ENCODE measurements at regions not wholly inside any gene's neighbourhood (a gene's known extent, or its start where the extent isn't known, plus 50 kb on each side); places are given as distances from the start of the nearest gene placed in this dataset.

GRCh38 chr14:87483271-87484260, 509.4 kb downstream of the GALC start:
- 73% methylated on average over 8 of the region's 8 CpGs for WGBS
- H3K4me3 ChIP-seq (ENCODE audit: low read depth in 1 of 3, low read length in 3 of 3): no peak overlapping the region
- no peaks in the 10 kb centered on the region for H3K36me3 ChIP-seq (ENCODE audit: control insufficient read depth in 4 of 4, insufficient read depth in 3 of 4, low read depth in 1 of 4, low read length in 3 of 4)
- no peak for DNase-seq (ENCODE audit: low spot score)
- H3K9me3 ChIP-seq (ENCODE audit: control insufficient read depth in 4 of 4, low read length in 3 of 4): no peaks in the 10 kb centered on the region
- TF ChIP-seq RAD21 (IDR thresholded peaks at IDR 0.05): no peak
- no peak for TF ChIP-seq GABPA (IDR thresholded peaks at IDR 0.05 in 1 of 2, conservative IDR thresholded peaks at IDR 0.05 in 1 of 2)
- no peak for TF ChIP-seq RXRA (IDR thresholded peaks at IDR 0.05)
- TF ChIP-seq JUND (IDR thresholded peaks at IDR 0.05): no peak
- no peak for TF ChIP-seq YY1 (IDR thresholded peaks at IDR 0.05)
- no peak for TF ChIP-seq HNF4A (conservative IDR thresholded peaks at IDR 0.05)
- TF ChIP-seq, protein P1, sequence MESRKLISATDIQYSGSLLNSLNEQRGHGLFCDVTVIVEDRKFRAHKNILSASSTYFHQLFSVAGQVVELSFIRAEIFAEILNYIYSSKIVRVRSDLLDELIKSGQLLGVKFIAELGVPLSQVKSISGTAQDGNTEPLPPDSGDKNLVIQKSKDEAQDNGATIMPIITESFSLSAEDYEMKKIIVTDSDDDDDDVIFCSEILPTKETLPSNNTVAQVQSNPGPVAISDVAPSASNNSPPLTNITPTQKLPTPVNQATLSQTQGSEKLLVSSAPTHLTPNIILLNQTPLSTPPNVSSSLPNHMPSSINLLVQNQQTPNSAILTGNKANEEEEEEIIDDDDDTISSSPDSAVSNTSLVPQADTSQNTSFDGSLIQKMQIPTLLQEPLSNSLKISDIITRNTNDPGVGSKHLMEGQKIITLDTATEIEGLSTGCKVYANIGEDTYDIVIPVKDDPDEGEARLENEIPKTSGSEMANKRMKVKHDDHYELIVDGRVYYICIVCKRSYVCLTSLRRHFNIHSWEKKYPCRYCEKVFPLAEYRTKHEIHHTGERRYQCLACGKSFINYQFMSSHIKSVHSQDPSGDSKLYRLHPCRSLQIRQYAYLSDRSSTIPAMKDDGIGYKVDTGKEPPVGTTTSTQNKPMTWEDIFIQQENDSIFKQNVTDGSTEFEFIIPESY (IDR thresholded peaks at IDR 0.05): no peak
- TF ChIP-seq MAX (IDR thresholded peaks at IDR 0.05): no peak
- no peak for TF ChIP-seq CTCF (IDR thresholded peaks at IDR 0.05; ENCODE audit: low read depth, low read length, missing input control)
- TF ChIP-seq HNF4G (IDR thresholded peaks at IDR 0.05): no peak
- TF ChIP-seq EGR1 (IDR thresholded peaks at IDR 0.05; ENCODE audit: low read depth in 2 of 2): no peak
- TF ChIP-seq, protein P2, sequence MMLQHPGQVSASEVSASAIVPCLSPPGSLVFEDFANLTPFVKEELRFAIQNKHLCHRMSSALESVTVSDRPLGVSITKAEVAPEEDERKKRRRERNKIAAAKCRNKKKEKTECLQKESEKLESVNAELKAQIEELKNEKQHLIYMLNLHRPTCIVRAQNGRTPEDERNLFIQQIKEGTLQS (IDR thresholded peaks at IDR 0.05): no peak
- TF ChIP-seq NR2F2 (IDR thresholded peaks at IDR 0.05): no peak
- TF ChIP-seq FOXA1 (IDR thresholded peaks at IDR 0.05): no peak
- TF ChIP-seq TAF1 (conservative IDR thresholded peaks at IDR 0.05): no peak
- TF ChIP-seq FOXA2 (IDR thresholded peaks at IDR 0.05): no peak
- TF ChIP-seq REST (IDR thresholded peaks at IDR 0.05): no peak
- TF ChIP-seq SP1 (IDR thresholded peaks at IDR 0.05): no peak
- no peak overlapping the region for H3K9ac ChIP-seq (ENCODE audit: low read depth in 1 of 2, low read length in 2 of 2)
- no peak overlapping the region for H3K27ac ChIP-seq (ENCODE audit: low read depth in 1 of 2, low read length in 2 of 2)
- H3K4me1 ChIP-seq (ENCODE audit: control insufficient read depth in 4 of 4, insufficient read depth in 4 of 4, low read length in 3 of 4): no peaks in the 10 kb centered on the region
- H3K27me3 ChIP-seq (ENCODE audit: control insufficient read depth in 4 of 4, insufficient read depth in 4 of 4, low read length in 3 of 4): peaks cover 0 to 2% (median 0%) of the 10 kb centered on the region in 4 donors
